ENCODE measurements at regions not wholly inside any gene's neighbourhood (a gene's known extent, or its start where the extent isn't known, plus 50 kb on each side); places are given as distances from the start of the nearest gene placed in this dataset.

- H3K4me1 ChIP-seq (ENCODE audit: control insufficient read depth in 2 of 2, insufficient read depth in 1 of 2, low read depth in 1 of 2, low read length in 2 of 2): no peaks in the 10 kb centered on the region
- no peak overlapping the region for H2BK120ac ChIP-seq (ENCODE audit: low read depth, low read length)
- H2BK15ac ChIP-seq (ENCODE audit: low read length): no peak overlapping the region
- H3K4me2 ChIP-seq (ENCODE audit: insufficient read depth, low read length, poor library complexity, severe bottlenecking): no peak overlapping the region
- no peak overlapping the region for H2AK5ac ChIP-seq (ENCODE audit: low read depth, low read length)
- no peak overlapping the region for H2BK5ac ChIP-seq (ENCODE audit: low read length)
- H3K18ac ChIP-seq (ENCODE audit: low read length): no peak overlapping the region
- no peak for DNase-seq (ENCODE audit: low spot score)
- no peak overlapping the region for H2AFZ ChIP-seq (ENCODE audit: low read length)
- H3K4me3 ChIP-seq (ENCODE audit: low read length in 2 of 2): no peak overlapping the region
- no peak overlapping the region for H3K27ac ChIP-seq (replicated peaks; ENCODE audit: low read length)
- H3K14ac ChIP-seq (ENCODE audit: low read length): no peak overlapping the region
- no peak overlapping the region for H4K8ac ChIP-seq (ENCODE audit: low read depth, low read length)
- no peak overlapping the region for H2BK12ac ChIP-seq (ENCODE audit: low read length)
- H3K4ac ChIP-seq (ENCODE audit: low read length): no peak overlapping the region
- no peak overlapping the region for H3K23ac ChIP-seq (ENCODE audit: low read depth, low read length, poor library complexity)
- H3K9me3 ChIP-seq (replicated peaks in 1 of 2; ENCODE audit: control insufficient read depth in 2 of 2, insufficient read depth in 1 of 2, low read depth in 1 of 2, low read length in 2 of 2): no peaks in the 10 kb centered on the region
- no peak overlapping the region for H3K9ac ChIP-seq (ENCODE audit: low read depth, low read length, poor library complexity)
- H3K27me3 ChIP-seq (ENCODE audit: control insufficient read depth in 3 of 3, insufficient read depth in 3 of 3, low read depth in 1 of 3, low read length in 3 of 3): no peaks in the 10 kb centered on the region
- H3K79me1 ChIP-seq (ENCODE audit: low read depth, low read length): no peaks in the 10 kb centered on the region
- no CpG with 5 or more reads among the region's 5 CpGs for WGBS, 2 donors (ENCODE audit: extremely low coverage in 2 of 2, insufficient read length in 2 of 2, insufficient replicate concordance in 1 of 2)
- H3K36me3 ChIP-seq (replicated peaks in 1 of 2; ENCODE audit: control insufficient read depth in 2 of 2, insufficient read depth in 2 of 2, low read length in 2 of 2): no peaks in the 10 kb centered on the region
- no peak overlapping the region for H4K91ac ChIP-seq (ENCODE audit: low read depth, low read length, poor library complexity)
Measured at GRCh38 chr2:106970471-106971261, 84.7 kb upstream of the ST6GAL2 start.

- H3K79me1 ChIP-seq (ENCODE audit: low read depth, low read length): no peaks in the 10 kb centered on the region
- H3K4ac ChIP-seq (ENCODE audit: low read length): no peak overlapping the region
- H3K27ac ChIP-seq (replicated peaks; ENCODE audit: low read length): no peak overlapping the region
- H2AK5ac ChIP-seq (ENCODE audit: low read depth, low read length): no peak overlapping the region
- no peak overlapping the region for H3K14ac ChIP-seq (ENCODE audit: low read length)
- no peak overlapping the region for H3K4me2 ChIP-seq (ENCODE audit: insufficient read depth, low read length, poor library complexity, severe bottlenecking)
- H3K9ac ChIP-seq (ENCODE audit: low read depth, low read length, poor library complexity): no peak overlapping the region
- H3K18ac ChIP-seq (ENCODE audit: low read length): no peak overlapping the region
- no peak overlapping the region for H2AFZ ChIP-seq (ENCODE audit: low read length)
- H3K4me1 ChIP-seq (ENCODE audit: control insufficient read depth in 2 of 2, insufficient read depth in 1 of 2, low read depth in 1 of 2, low read length in 2 of 2): no peaks in the 10 kb centered on the region
- no peak overlapping the region for H2BK12ac ChIP-seq (ENCODE audit: low read length)
- H2BK15ac ChIP-seq (ENCODE audit: low read length): no peak overlapping the region
- H3K23ac ChIP-seq (ENCODE audit: low read depth, low read length, poor library complexity): no peak overlapping the region
- WGBS, 2 donors (ENCODE audit: extremely low coverage in 2 of 2, insufficient read length in 2 of 2, insufficient replicate concordance in 1 of 2): no CpG with 5 or more reads among the region's 2 CpGs
- no peaks in the 10 kb centered on the region for H3K27me3 ChIP-seq (ENCODE audit: control insufficient read depth in 3 of 3, insufficient read depth in 3 of 3, low read depth in 1 of 3, low read length in 3 of 3)
- no peaks in the 10 kb centered on the region for H3K9me3 ChIP-seq (replicated peaks in 1 of 2; ENCODE audit: control insufficient read depth in 2 of 2, insufficient read depth in 1 of 2, low read depth in 1 of 2, low read length in 2 of 2)
- no peak overlapping the region for H2BK5ac ChIP-seq (ENCODE audit: low read length)
- no peaks in the 10 kb centered on the region for H3K36me3 ChIP-seq (replicated peaks in 1 of 2; ENCODE audit: control insufficient read depth in 2 of 2, insufficient read depth in 2 of 2, low read length in 2 of 2)
- no peak overlapping the region for H3K4me3 ChIP-seq (ENCODE audit: low read length in 2 of 2)
- H4K8ac ChIP-seq (ENCODE audit: low read depth, low read length): no peak overlapping the region
- no peak for DNase-seq (ENCODE audit: low spot score)
- no peak overlapping the region for H2BK120ac ChIP-seq (ENCODE audit: low read depth, low read length)
- no peak overlapping the region for H4K91ac ChIP-seq (ENCODE audit: low read depth, low read length, poor library complexity)
Measured at GRCh38 chr2:106972782-106973181, 86.8 kb upstream of the ST6GAL2 start.

GRCh38 chr2:106974891-106975290 lies 88.9 kb upstream of the ST6GAL2 start:
- Histone ChIP-seq H3K9me3 (replicated peaks in 1 of 2; ENCODE audit: control insufficient read depth in 2 of 2, insufficient read depth in 1 of 2, low read depth in 1 of 2, low read length in 2 of 2) (no peaks in the 10 kb centered on the region), H3K23ac (ENCODE audit: low read depth, low read length, poor library complexity) (no peak overlapping the region), H3K4me1 (ENCODE audit: control insufficient read depth in 2 of 2, insufficient read depth in 1 of 2, low read depth in 1 of 2, low read length in 2 of 2) (no peaks in the 10 kb centered on the region), H2BK120ac (ENCODE audit: low read depth, low read length) (no peak overlapping the region), H3K27me3 (ENCODE audit: control insufficient read depth in 3 of 3, insufficient read depth in 3 of 3, low read depth in 1 of 3, low read length in 3 of 3) (no peaks in the 10 kb centered on the region), H3K18ac (ENCODE audit: low read length) (no peak overlapping the region), H4K91ac (ENCODE audit: low read depth, low read length, poor library complexity) (no peak overlapping the region), H3K9ac (ENCODE audit: low read depth, low read length, poor library complexity) (no peak overlapping the region), H2BK15ac (ENCODE audit: low read length) (no peak overlapping the region), H3K27ac (replicated peaks; ENCODE audit: low read length) (no peak overlapping the region), H3K14ac (ENCODE audit: low read length) (no peak overlapping the region), H2AK5ac (ENCODE audit: low read depth, low read length) (no peak overlapping the region), H4K8ac (ENCODE audit: low read depth, low read length) (no peak overlapping the region), H3K36me3 (replicated peaks in 1 of 2; ENCODE audit: control insufficient read depth in 2 of 2, insufficient read depth in 2 of 2, low read length in 2 of 2) (no peaks in the 10 kb centered on the region), H3K4ac (ENCODE audit: low read length) (no peak overlapping the region), H2BK12ac (ENCODE audit: low read length) (no peak overlapping the region), H3K4me3 (ENCODE audit: low read length in 2 of 2) (no peak overlapping the region), H2AFZ (ENCODE audit: low read length) (no peak overlapping the region), H3K79me1 (ENCODE audit: low read depth, low read length) (no peaks in the 10 kb centered on the region), H2BK5ac (ENCODE audit: low read length) (no peak overlapping the region), H3K4me2 (ENCODE audit: insufficient read depth, low read length, poor library complexity, severe bottlenecking) (no peak overlapping the region)
- no peak for DNase-seq (ENCODE audit: low spot score)
- WGBS, 2 donors (ENCODE audit: extremely low coverage in 2 of 2, insufficient read length in 2 of 2, insufficient replicate concordance in 1 of 2): no CpG with 5 or more reads among the region's 1 CpG

- Histone ChIP-seq H3K27ac (replicated peaks; ENCODE audit: low read length) (no peak overlapping the region), H2BK120ac (ENCODE audit: low read depth, low read length) (no peak overlapping the region), H3K27me3 (ENCODE audit: control insufficient read depth in 3 of 3, insufficient read depth in 3 of 3, low read depth in 1 of 3, low read length in 3 of 3) (no peaks in the 10 kb centered on the region), H3K79me1 (ENCODE audit: low read depth, low read length) (no peaks in the 10 kb centered on the region), H3K9ac (ENCODE audit: low read depth, low read length, poor library complexity) (no peak overlapping the region), H3K4ac (ENCODE audit: low read length) (no peak overlapping the region), H2BK12ac (ENCODE audit: low read length) (no peak overlapping the region), H3K9me3 (replicated peaks in 1 of 2; ENCODE audit: control insufficient read depth in 2 of 2, insufficient read depth in 1 of 2, low read depth in 1 of 2, low read length in 2 of 2) (no peaks in the 10 kb centered on the region), H2BK5ac (ENCODE audit: low read length) (no peak overlapping the region), H2AFZ (ENCODE audit: low read length) (no peak overlapping the region), H3K4me2 (ENCODE audit: insufficient read depth, low read length, poor library complexity, severe bottlenecking) (no peak overlapping the region), H2AK5ac (ENCODE audit: low read depth, low read length) (no peak overlapping the region), H3K23ac (ENCODE audit: low read depth, low read length, poor library complexity) (no peak overlapping the region), H4K91ac (ENCODE audit: low read depth, low read length, poor library complexity) (no peak overlapping the region), H2BK15ac (ENCODE audit: low read length) (no peak overlapping the region), H3K18ac (ENCODE audit: low read length) (no peak overlapping the region), H3K4me3 (ENCODE audit: low read length in 2 of 2) (no peak overlapping the region), H3K14ac (ENCODE audit: low read length) (no peak overlapping the region), H3K4me1 (ENCODE audit: control insufficient read depth in 2 of 2, insufficient read depth in 1 of 2, low read depth in 1 of 2, low read length in 2 of 2) (no peaks in the 10 kb centered on the region), H4K8ac (ENCODE audit: low read depth, low read length) (no peak overlapping the region), H3K36me3 (replicated peaks in 1 of 2; ENCODE audit: control insufficient read depth in 2 of 2, insufficient read depth in 2 of 2, low read length in 2 of 2) (no peaks in the 10 kb centered on the region)
- WGBS, 2 donors (ENCODE audit: extremely low coverage in 2 of 2, insufficient read length in 2 of 2, insufficient replicate concordance in 1 of 2): no CpG with 5 or more reads among the region's 1 CpG
- DNase-seq (ENCODE audit: low spot score): no peak
Measured at GRCh38 chr2:106975641-106976040, 89.7 kb upstream of the ST6GAL2 start.
